Middle frontal gyrus (tissue), 1 donor: ENCODE measurements at regions not wholly inside any gene's neighbourhood (a gene's known extent, or its start where the extent isn't known, plus 50 kb on each side); places are given as distances from the start of the nearest gene placed in this dataset.
"Not testable (repeated sequence)": the region's sequence is repeated elsewhere in the genome, so short reads cannot be mapped to it uniquely, and the experiment has no call there.

Source experiments
- DNase-seq: peaks from one replicate; pipeline ENCODE4 v3.0.0-alpha.2; 2015; ENCODE audit warnings: low spot score; ENCODE audit errors: extremely low spot score

GRCh38 chr10:6817770-6818169, 237.7 kb upstream of the PRKCQ start:
- no peak for DNase-seq

- DNase-seq, result no peak
Observed at GRCh38 chr10:6815346-6815745, 235.3 kb upstream of the PRKCQ start.

- no peak for DNase-seq
Observed at GRCh38 chr10:6813856-6814255, 233.8 kb upstream of the PRKCQ start.

- no peak for DNase-seq
Observed at GRCh38 chr10:6813306-6813705, 233.2 kb upstream of the PRKCQ start.

GRCh38 chr10:6811153-6811552, 231.1 kb upstream of the PRKCQ start:
- DNase-seq, result no peak

- no peak for DNase-seq
Observed at GRCh38 chr10:6803427-6803783, 223.3 kb upstream of the PRKCQ start.

GRCh38 chr10:6802759-6803426, 222.8 kb upstream of the PRKCQ start:
- no peak for DNase-seq

GRCh38 chr10:6796231-6796630, 216.2 kb upstream of the PRKCQ start:
- no peak for DNase-seq

- no peak for DNase-seq
Observed at GRCh38 chr10:6795541-6795940, 215.5 kb upstream of the PRKCQ start.

GRCh38 chr10:6794841-6795240, 214.8 kb upstream of the PRKCQ start:
- DNase-seq, result not testable (repeated sequence)

GRCh38 chr10:6794441-6794840, 214.4 kb upstream of the PRKCQ start:
- no peak for DNase-seq

- DNase-seq, result no peak
Observed at GRCh38 chr10:6788731-6789130, 208.7 kb upstream of the PRKCQ start.

GRCh38 chr10:6788231-6788630, 208.2 kb upstream of the PRKCQ start:
- DNase-seq, result no peak

GRCh38 chr10:6787718-6788117, 207.6 kb upstream of the PRKCQ start:
- no peak for DNase-seq

- DNase-seq, result no peak
Observed at GRCh38 chr10:6787091-6787490, 207.0 kb upstream of the PRKCQ start.

GRCh38 chr10:6786579-6787031, 206.5 kb upstream of the PRKCQ start:
- no peak for DNase-seq

- DNase-seq, result not testable (repeated sequence)
Observed at GRCh38 chr10:6784429-6784828, 204.4 kb upstream of the PRKCQ start.

GRCh38 chr10:6783471-6783870, 203.4 kb upstream of the PRKCQ start:
- no peak for DNase-seq

GRCh38 chr10:6782378-6782777, 202.3 kb upstream of the PRKCQ start:
- DNase-seq, result no peak

- DNase-seq, result no peak
Observed at GRCh38 chr10:6781133-6781770, 201.2 kb upstream of the PRKCQ start.

- DNase-seq, result no peak
Observed at GRCh38 chr10:6780008-6780677, 200.1 kb upstream of the PRKCQ start.

GRCh38 chr10:6778992-6779701, 199.1 kb upstream of the PRKCQ start:
- DNase-seq, result no peak
